T-cell (primary cell): ENCODE measurements at regions not wholly inside any gene's neighbourhood (a gene's known extent, or its start where the extent isn't known, plus 50 kb on each side); places are given as distances from the start of the nearest gene placed in this dataset.

ENCODE experiments used
- ATAC-seq, 4 experiments: fragments of 200-7000 bp in 3 of 4; fragments of 150-1000 bp in 1 of 4; cut with Tn5 transposase; replicated peaks in 1 of 4; 1 replicate in 3 of 4; 2 replicates in 1 of 4; pipeline ENCODE4 v1.10.0; 2021; ENCODE audit warnings: moderate library complexity in 3 of 4, mild to moderate bottlenecking in 2 of 4, moderate number of reproducible peaks in 1 of 4
- CTCF ChIA-PET, 2 donors: fragments of 300-600 bp; sonication (Branson Sonifier 250); formaldehyde crosslinking; loops; one replicate each; lab custom pipeline; 2022; ENCODE audit warnings: antibody characterized with exemption in 2 of 2; lab: Charles Lee
- POLR2A ChIA-PET, 2 donors: fragments of 300-600 bp; sonication (Branson Sonifier 250); formaldehyde crosslinking; loops; one replicate each; lab custom pipeline; 2022; ENCODE audit warnings: antibody characterized with exemption in 2 of 2; lab: Charles Lee
- DNase-seq, 35 experiments: peaks; one replicate each; pipeline versions ENCODE4 v3.0.0 to v3.0.0-alpha.2; 2013 to 2023
- H3K27ac ChIP-seq: one replicate; pipeline ENCODE4 v1.5.1; 2013; ENCODE audit warnings: low read length
- H3K27me3 ChIP-seq, 2 experiments: replicated peaks in 1 of 2; 1 replicate in 1 of 2; 2 replicates in 1 of 2; pipeline versions ENCODE4 v1.6.1 to v1.7.0; 2013; ENCODE audit warnings: low read length in 1 of 2, mixed read lengths in 1 of 2; ENCODE audit not compliant: control insufficient read depth in 2 of 2, insufficient read depth in 2 of 2; ENCODE audit errors: extremely low read depth in 1 of 2
- H3K36me3 ChIP-seq, 2 donors: 1 replicate in 1 of 2; 2 replicates in 1 of 2; pipeline versions ENCODE4 v1.6.1 to v1.7.0; 2013; ENCODE audit warnings: low read length in 1 of 2; ENCODE audit not compliant: control insufficient read depth in 2 of 2, insufficient read depth in 1 of 2; ENCODE audit errors: extremely low read depth in 1 of 2
- H3K4me1 ChIP-seq, 2 experiments: 1 replicate in 1 of 2; 2 replicates in 1 of 2; pipeline versions ENCODE4 v1.6.1 to v1.7.0; 2013; ENCODE audit warnings: low read length in 2 of 2, mixed read lengths in 1 of 2; ENCODE audit not compliant: insufficient read depth in 2 of 2, control insufficient read depth in 1 of 2; ENCODE audit errors: extremely low read depth in 1 of 2
- H3K4me3 ChIP-seq, 2 donors: 1 replicate in 1 of 2; 2 replicates in 1 of 2; pipeline versions ENCODE4 v1.5.1 to v1.7.0; 2013; ENCODE audit warnings: mild to moderate bottlenecking in 2 of 2, low read length in 1 of 2, moderate library complexity in 1 of 2; ENCODE audit not compliant: control insufficient read depth in 1 of 2; ENCODE audit errors: extremely low read depth in 1 of 2
- H3K9me3 ChIP-seq: 2 replicates; pipeline ENCODE4 v1.7.0; 2013
- H3K27ac Mint-ChIP-seq, 2 donors: one replicate each; pipeline ENCODE4 v1.8.0; 2020 to 2021; ENCODE audit warnings: mild to moderate bottlenecking in 2 of 2, mixed read lengths in 2 of 2
- H3K27me3 Mint-ChIP-seq, 2 donors: one replicate each; pipeline ENCODE4 v1.8.0; 2021 to 2022; ENCODE audit warnings: mixed read lengths in 2 of 2
- H3K36me3 Mint-ChIP-seq: one replicate; pipeline ENCODE4 v1.8.0; 2021; ENCODE audit warnings: mixed read lengths
- H3K4me1 Mint-ChIP-seq, 3 donors: one replicate each; pipeline ENCODE4 v1.8.0; 2020 to 2022; ENCODE audit warnings: mixed read lengths in 3 of 3, mild to moderate bottlenecking in 1 of 3
- H3K4me3 Mint-ChIP-seq, 3 donors: one replicate each; pipeline ENCODE4 v1.8.0; 2020 to 2022; ENCODE audit warnings: mild to moderate bottlenecking in 3 of 3, mixed read lengths in 3 of 3, moderate library complexity in 3 of 3
- H3K9me3 Mint-ChIP-seq, 3 donors: one replicate each; pipeline ENCODE4 v1.8.0; 2020 to 2022; ENCODE audit warnings: mixed read lengths in 3 of 3
- WGBS: methylation state at CpG from one replicate; pipeline ENCODE4 v1.1.5; 2013; ENCODE audit warnings: missing lambda C conversion rate; ENCODE audit not compliant: insufficient coverage; 5-methylcytosine and 5-hydroxymethylcytosine counted together

- Histone ChIP-seq H3K27me3 (peaks cover 0 to 59% of the 10 kb centered on the region in 2 experiments), H3K27ac (no peak overlapping the region), H3K36me3 (no peaks in the 10 kb centered on the region), H3K4me1 (no peaks in the 10 kb centered on the region), H3K4me3 (no peak overlapping the region), H3K9me3 (no peaks in the 10 kb centered on the region)
- Mint-ChIP-seq H3K27ac (no peak overlapping the region), H3K4me1 (no peaks in the 10 kb centered on the region), H3K27me3 (peaks cover 25 to 51% of the 10 kb centered on the region in 2 donors), H3K4me3 (no peak overlapping the region), H3K9me3 (no peaks in the 10 kb centered on the region), H3K36me3 (no peaks in the 10 kb centered on the region)
- no peak for ATAC-seq
- CTCF ChIA-PET, result no interaction called here
- 85% methylated on average over 11 of the region's 17 CpGs for WGBS
- DNase-seq, result no peak
- POLR2A ChIA-PET, result no interaction called here
Measured at GRCh38 chr17:79360196-79360595, 250.7 kb downstream of the RBFOX3 start.

DNA sequence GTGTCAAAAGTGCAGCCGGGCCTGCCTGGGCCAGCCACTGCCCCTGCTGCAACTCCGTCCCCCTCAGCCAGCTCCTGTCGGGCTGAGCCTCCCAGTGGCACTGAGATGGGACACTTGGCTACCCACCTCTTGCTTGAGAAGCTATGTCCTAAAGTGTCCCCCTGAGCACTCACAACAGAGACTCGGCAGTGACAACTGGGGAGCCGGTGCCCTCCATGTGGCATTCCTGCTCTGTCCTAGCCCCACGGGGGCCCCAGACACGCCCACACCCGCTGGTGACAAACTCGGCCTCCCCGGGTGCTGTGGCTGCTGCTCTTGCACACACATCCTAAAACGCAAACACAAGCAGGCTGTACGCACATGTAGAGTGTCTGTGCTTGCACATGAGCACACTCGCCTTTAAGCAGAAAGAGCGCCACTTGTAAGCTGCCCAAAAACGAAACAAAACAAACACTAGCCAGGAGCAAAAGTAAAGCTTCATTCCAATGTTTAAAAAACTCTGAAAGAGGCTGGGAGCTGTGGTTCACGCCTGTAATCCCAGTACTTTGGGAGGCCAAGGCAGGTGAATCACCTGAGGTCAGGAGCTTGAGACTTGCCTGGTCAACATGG is 253.9 kb downstream of the RBFOX3 start:
- CTCF ChIA-PET, result no interaction called here
- Histone ChIP-seq H3K9me3 (no peaks in the 10 kb centered on the region), H3K4me1 (no peaks in the 10 kb centered on the region), H3K36me3 (no peaks in the 10 kb centered on the region), H3K4me3 (no peak overlapping the region), H3K27ac (no peak overlapping the region), H3K27me3 (peaks cover 0 to 53% of the 10 kb centered on the region in 2 experiments)
- no peak for DNase-seq
- H3K27ac Mint-ChIP-seq, result no peak overlapping the region
- H3K36me3 Mint-ChIP-seq, result no peaks in the 10 kb centered on the region
- WGBS, result 78% methylated on average over 15 of the region's 16 CpGs
- H3K9me3 Mint-ChIP-seq, result peaks cover 4 to 5% (median 4%) of the 10 kb centered on the region in 3 donors
- no peak for ATAC-seq
- no peak overlapping the region for H3K4me3 Mint-ChIP-seq
- POLR2A ChIA-PET, result no interaction called here
- peaks cover 20 to 45% of the 10 kb centered on the region in 2 donors for H3K27me3 Mint-ChIP-seq
- H3K4me1 Mint-ChIP-seq, result no peaks in the 10 kb centered on the region

GRCh38 chr17:79355165-79355564 is 255.7 kb downstream of the RBFOX3 start:
- Mint-ChIP-seq H3K27ac (no peak overlapping the region), H3K36me3 (no peaks in the 10 kb centered on the region), H3K4me1 (no peaks in the 10 kb centered on the region), H3K4me3 (no peak overlapping the region), H3K9me3 (peaks cover 4 to 5% (median 4%) of the 10 kb centered on the region in 3 donors), H3K27me3 (peaks cover 23 to 45% of the 10 kb centered on the region in 2 donors)
- Histone ChIP-seq H3K27ac (no peak overlapping the region), H3K27me3 (peaks cover 0 to 49% of the 10 kb centered on the region in 2 experiments), H3K4me1 (no peaks in the 10 kb centered on the region), H3K4me3 (no peak overlapping the region), H3K36me3 (no peaks in the 10 kb centered on the region), H3K9me3 (no peaks in the 10 kb centered on the region)
- WGBS, result 68% methylated on average over 11 of the region's 12 CpGs
- ChIA-PET CTCF (no interaction called here), POLR2A (no interaction called here)
- ATAC-seq (no peak), DNase-seq (no peak)

- DNase-seq (no peak), ATAC-seq (no peak)
- ChIA-PET CTCF (no interaction called here), POLR2A (no interaction called here)
- Histone ChIP-seq H3K27ac (no peak overlapping the region), H3K4me3 (no peak overlapping the region), H3K27me3 (peaks cover 0 to 53% of the 10 kb centered on the region in 2 experiments), H3K4me1 (no peaks in the 10 kb centered on the region), H3K36me3 (no peaks in the 10 kb centered on the region), H3K9me3 (no peaks in the 10 kb centered on the region)
- H3K4me1 Mint-ChIP-seq, result no peaks in the 10 kb centered on the region
- H3K27ac Mint-ChIP-seq, result no peak overlapping the region
- no peaks in the 10 kb centered on the region for H3K36me3 Mint-ChIP-seq
- H3K4me3 Mint-ChIP-seq, result no peak overlapping the region
- peaks cover 4 to 5% (median 4%) of the 10 kb centered on the region in 3 donors for H3K9me3 Mint-ChIP-seq
- WGBS, result 84% methylated on average over 6 of the region's 15 CpGs
- H3K27me3 Mint-ChIP-seq, result peaks cover 30 to 46% of the 10 kb centered on the region in 2 donors
Measured at GRCh38 chr17:79354173-79354820, 256.6 kb downstream of the RBFOX3 start.

GRCh38 chr17:79353548-79353947 is 257.3 kb downstream of the RBFOX3 start:
- Histone ChIP-seq H3K4me3 (no peak overlapping the region), H3K4me1 (no peaks in the 10 kb centered on the region), H3K36me3 (no peaks in the 10 kb centered on the region), H3K27me3 (peaks cover 0 to 53% of the 10 kb centered on the region in 2 experiments), H3K9me3 (no peaks in the 10 kb centered on the region), H3K27ac (no peak overlapping the region)
- H3K27me3 Mint-ChIP-seq, result peaks cover 32 to 46% of the 10 kb centered on the region in 2 donors
- no peaks in the 10 kb centered on the region for H3K36me3 Mint-ChIP-seq
- no peak for DNase-seq
- no peak overlapping the region for H3K27ac Mint-ChIP-seq
- peaks cover 4 to 5% (median 4%) of the 10 kb centered on the region in 3 donors for H3K9me3 Mint-ChIP-seq
- POLR2A ChIA-PET, result no interaction called here
- no peaks in the 10 kb centered on the region for H3K4me1 Mint-ChIP-seq
- CTCF ChIA-PET, result no interaction called here
- 59% methylated on average over 10 of the region's 14 CpGs for WGBS
- no peak overlapping the region for H3K4me3 Mint-ChIP-seq
- ATAC-seq, result no peak

DNA sequence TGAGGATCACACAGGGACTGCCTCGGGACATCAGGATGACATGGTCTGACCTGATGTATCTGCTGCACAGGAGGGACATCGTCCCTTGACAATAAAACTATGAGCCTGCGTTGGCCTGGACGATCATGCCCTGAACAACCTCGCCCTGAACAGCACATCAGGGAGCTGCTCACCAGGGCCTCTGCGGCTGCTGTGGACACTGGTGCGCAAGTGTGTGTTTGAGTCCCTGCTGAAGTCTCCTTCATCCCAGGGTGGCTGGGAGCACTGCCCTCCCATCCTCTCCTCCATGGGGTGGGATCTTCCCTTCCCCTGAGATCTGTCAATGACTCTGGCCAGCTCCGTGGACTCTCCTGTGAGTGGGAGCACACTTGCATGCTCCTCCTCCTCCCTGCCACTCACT is 257.8 kb downstream of the RBFOX3 start:
- peaks cover 4 to 5% (median 4%) of the 10 kb centered on the region in 3 donors for H3K9me3 Mint-ChIP-seq
- 84% methylated on average over 7 of the region's 8 CpGs for WGBS
- Histone ChIP-seq H3K4me3 (no peak overlapping the region), H3K27ac (no peak overlapping the region), H3K36me3 (no peaks in the 10 kb centered on the region), H3K4me1 (no peaks in the 10 kb centered on the region), H3K27me3 (peaks cover 0 to 53% of the 10 kb centered on the region in 2 experiments), H3K9me3 (no peaks in the 10 kb centered on the region)
- POLR2A ChIA-PET, result no interaction called here
- DNase-seq, result no peak
- peaks cover 32 to 45% of the 10 kb centered on the region in 2 donors for H3K27me3 Mint-ChIP-seq
- no peaks in the 10 kb centered on the region for H3K4me1 Mint-ChIP-seq
- no peak for ATAC-seq
- no peak overlapping the region for H3K27ac Mint-ChIP-seq
- H3K4me3 Mint-ChIP-seq, result no peak overlapping the region
- CTCF ChIA-PET, result no interaction called here
- H3K36me3 Mint-ChIP-seq, result no peaks in the 10 kb centered on the region
